GM12874 (cell line): ENCODE measurements at regions not wholly inside any gene's neighbourhood (a gene's known extent, or its start where the extent isn't known, plus 50 kb on each side); places are given as distances from the start of the nearest gene placed in this dataset.

ENCODE experiments used
- TF ChIP-seq, protein P1 (sequence below): IDR thresholded peaks from 2 replicates; pipeline ENCODE4 v1.5.1; 2011; ENCODE audit warnings: low read depth, mild to moderate bottlenecking, control low read depth, low read length, moderate library complexity; ENCODE audit not compliant: insufficient read depth

DNA sequence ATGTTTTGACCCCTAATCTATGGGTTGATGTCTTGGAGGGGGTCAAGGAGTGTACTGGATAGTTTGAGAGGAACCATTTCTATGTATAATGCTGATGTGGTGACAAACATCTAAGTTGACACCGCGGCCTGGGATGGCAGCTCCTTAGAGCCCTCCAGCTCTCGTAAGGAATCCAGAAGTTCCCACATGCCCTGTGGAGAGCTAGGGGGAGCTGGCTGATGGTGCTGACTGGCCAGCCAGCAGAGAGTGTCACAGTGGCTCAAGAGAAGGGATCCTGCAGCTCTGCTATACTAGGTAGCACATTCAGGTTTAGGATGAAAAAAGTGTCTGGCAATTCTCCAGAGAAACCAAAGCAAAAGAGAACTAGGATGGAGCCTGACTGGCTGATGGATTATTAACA lies 842.2 kb upstream of the VRK2 start:
- TF ChIP-seq, protein P1, sequence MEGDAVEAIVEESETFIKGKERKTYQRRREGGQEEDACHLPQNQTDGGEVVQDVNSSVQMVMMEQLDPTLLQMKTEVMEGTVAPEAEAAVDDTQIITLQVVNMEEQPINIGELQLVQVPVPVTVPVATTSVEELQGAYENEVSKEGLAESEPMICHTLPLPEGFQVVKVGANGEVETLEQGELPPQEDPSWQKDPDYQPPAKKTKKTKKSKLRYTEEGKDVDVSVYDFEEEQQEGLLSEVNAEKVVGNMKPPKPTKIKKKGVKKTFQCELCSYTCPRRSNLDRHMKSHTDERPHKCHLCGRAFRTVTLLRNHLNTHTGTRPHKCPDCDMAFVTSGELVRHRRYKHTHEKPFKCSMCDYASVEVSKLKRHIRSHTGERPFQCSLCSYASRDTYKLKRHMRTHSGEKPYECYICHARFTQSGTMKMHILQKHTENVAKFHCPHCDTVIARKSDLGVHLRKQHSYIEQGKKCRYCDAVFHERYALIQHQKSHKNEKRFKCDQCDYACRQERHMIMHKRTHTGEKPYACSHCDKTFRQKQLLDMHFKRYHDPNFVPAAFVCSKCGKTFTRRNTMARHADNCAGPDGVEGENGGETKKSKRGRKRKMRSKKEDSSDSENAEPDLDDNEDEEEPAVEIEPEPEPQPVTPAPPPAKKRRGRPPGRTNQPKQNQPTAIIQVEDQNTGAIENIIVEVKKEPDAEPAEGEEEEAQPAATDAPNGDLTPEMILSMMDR = no peak

DNA sequence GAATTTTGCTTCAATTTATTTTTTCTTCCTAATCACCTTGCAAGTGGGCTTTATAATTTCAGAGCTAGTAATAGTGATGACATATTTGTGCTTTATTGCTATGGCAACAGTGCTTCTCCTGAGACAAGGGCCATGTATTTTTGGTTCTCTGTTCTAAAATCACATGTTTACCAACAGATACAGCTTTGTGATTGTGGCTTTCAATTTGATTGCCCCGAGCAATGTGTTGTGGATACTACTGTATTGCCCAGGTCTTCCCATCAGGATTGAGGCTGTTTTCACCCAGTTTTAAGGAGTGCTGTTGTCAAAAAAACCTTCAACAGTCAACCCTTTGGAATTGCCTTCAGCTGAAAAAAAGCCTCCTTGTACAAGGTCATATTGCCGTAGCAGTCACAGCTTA lies 841.4 kb upstream of the VRK2 start:
- TF ChIP-seq, protein P1 = no peak

DNA sequence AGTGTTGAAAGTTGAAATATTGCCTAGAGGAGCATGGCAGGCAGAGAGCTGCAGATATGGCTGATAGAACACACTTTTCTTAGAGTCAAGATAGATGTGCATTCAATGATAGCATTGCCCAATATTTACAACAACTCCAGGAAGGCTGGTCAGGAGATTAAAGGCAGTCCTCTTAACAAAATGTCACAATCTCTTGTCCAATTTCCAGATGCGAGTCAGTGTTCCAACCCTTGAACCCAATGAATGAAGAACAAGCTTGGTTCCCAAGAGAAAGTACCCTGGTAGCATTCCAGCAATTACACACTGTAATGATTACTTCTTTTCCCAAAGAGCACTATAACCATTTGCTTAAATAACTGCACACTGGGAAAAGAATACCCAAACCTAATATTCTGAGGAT lies 839.4 kb upstream of the VRK2 start:
- TF ChIP-seq, protein P1 = no peak

DNA sequence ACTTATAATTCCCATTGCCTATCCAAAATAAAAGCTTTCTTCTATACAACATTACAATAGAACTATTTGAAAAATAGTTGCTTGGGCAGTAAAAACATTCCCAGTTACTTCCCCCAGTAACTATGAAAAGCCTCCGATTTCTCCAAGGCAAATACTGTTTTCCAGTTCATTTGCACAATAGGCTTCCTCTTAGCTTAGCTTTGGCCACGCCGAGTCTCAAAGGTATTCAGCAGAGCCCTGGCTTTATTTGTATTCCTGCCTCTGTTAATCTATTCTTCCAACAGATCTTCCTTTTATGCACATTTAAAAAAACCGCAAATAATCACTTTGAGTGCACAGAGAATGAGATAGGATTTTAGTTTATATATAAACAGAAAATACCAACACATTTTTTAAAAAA lies 836.8 kb upstream of the VRK2 start:
- TF ChIP-seq, protein P1 = no peak

DNA sequence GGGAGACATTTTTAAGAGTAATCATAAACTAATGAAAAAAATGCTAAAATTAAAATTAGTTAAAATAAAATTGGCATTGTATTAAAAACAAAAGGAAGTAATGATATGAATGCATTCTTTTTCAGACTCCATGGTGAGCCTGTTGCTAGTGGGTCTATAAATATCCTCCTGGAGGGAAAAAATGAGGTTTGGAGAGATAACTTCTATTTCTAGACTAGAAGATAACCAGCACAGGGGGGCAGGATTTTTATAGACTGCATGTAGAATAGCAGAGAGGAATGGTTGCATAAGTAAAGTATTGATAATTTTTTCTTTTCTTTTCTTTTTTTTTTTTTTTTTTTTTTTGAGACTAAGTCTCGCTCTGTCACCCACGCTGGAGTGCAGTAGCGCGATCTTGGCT lies 835.8 kb upstream of the VRK2 start:
- TF ChIP-seq, protein P1 = no peak

DNA sequence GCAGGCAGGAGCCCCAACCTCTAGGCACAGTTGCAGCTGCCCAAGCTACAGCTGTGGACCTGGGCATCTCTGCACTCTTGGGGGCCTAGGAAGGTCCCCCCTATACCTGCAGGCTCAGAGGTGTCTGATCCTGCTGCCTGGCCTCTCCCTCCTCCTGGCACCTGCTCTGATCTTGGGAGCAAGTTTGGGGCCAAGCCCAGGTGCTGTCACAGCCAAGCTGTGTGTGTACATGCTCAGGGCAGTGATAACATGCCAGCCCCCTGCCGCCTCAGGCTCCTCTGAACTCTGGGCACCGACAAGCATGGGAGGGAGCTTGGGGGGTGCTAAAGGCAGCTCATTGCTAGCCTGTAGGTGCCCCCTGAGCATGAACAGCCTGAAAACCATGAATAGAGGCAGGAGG lies 829.6 kb upstream of the VRK2 start:
- TF ChIP-seq, protein P1 = no peak

DNA sequence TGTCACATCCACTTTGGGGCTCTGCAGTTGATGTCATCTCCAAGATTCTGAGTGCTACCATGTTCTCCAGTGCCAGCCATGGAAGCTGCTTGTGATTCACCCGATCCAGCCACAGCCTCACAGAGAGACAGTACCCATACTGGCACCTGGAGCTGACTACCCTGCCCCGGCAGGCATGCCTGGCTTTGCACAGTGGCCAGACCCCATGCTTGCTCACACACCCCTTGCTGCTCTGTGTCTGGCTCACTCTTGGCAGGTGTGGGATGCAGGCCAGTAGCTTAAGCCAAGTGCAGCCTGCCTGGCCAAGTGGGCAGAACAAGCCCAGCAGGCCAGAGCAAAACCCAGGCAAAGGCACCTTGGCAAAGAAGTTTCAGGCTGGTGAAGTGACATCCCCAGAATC lies 828.4 kb upstream of the VRK2 start:
- TF ChIP-seq, protein P1 = no peak

DNA sequence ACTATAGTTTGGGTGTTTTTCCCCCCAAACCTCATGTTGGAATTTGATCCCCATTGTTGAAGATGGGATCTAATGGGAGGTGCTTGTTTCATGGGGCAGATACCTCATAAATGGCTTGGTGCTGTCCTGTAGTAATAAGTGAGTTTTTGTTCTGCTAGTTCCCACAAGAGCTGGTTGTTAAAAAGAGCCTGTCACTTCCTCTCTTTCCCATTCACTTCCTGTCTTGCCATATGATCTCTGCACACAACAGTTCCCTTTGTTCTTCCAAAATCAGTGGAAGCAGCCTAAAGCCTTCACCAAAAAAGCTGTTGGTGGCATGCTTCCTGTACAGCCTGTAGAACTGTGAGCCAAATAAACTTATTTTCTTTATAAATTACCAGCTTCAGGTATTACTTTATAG lies 768.2 kb upstream of the VRK2 start:
- TF ChIP-seq, protein P1 = no peak
